NCI-H345 treated with DMSO at 0.1 percent for 48 hours (cell line): ENCODE measurements at regions not wholly inside any gene's neighbourhood (a gene's known extent, or its start where the extent isn't known, plus 50 kb on each side); places are given as distances from the start of the nearest gene placed in this dataset.

Experiments used
- DNase-seq: peaks from one replicate; lab custom pipeline; 2025; ENCODE audit not compliant: unreplicated experiment; lab: John Stamatoyannopoulos, UW

DNA sequence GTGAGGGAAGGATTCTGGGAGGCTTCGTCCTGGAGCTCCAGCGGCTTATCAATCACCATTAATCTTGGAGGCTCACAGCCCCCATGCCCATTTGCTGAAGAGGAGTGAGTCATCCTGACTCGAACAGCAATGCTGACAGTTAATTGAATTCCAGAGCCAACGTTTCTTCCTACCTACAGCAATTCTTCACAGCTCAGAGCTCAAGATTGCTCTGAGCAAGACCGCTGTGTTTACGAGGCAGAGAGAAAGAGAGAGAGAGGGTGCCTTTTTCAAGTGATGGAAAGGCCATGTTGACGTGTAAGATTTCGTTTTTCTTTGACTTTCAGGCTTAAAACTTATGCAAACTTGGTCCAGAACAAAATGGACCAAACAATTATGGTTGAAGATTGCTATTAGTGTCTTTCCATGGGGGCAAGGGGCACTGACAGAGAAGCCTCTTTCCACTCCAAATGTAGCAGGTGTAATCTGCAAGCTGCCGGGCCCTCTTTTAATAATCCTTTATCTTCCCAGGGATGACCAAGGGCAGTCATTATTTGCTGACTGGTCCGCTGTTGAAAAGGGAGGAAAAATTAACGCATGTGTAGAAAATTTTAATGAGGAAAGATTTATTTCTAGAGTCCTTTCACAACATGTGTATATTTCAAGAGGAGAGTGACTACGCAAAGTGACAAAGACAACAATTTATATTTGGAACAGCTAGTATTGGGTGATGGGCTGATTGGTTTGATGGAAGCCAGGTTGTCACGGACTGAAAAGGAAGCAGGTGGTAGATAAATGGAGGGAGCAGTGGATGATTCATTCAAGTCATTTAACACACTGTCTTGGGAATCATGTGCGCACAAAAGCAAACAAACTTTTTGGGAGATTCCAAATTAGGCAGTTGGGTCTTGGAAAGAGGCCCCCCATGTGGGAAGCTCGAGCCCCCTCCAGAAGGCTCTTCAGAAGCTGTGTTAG is 136.1 kb upstream of the IRF2BP2 start:
- DNase-seq, result peak; percentile 58

GRCh38 chr1:234745276-234745675 is 135.3 kb upstream of the IRF2BP2 start:
- peak; percentile 58 for DNase-seq

- DNase-seq, result peak; percentile 81
These were observed 134.0 kb upstream of the IRF2BP2 start for GRCh38 chr1:234743791-234744611.

- DNase-seq, result no peak
These were observed 132.6 kb upstream of the IRF2BP2 start for GRCh38 chr1:234742622-234743021.

GRCh38 chr1:234737967-234738314 is 128.0 kb upstream of the IRF2BP2 start:
- DNase-seq, result peak; percentile 64

DNA sequence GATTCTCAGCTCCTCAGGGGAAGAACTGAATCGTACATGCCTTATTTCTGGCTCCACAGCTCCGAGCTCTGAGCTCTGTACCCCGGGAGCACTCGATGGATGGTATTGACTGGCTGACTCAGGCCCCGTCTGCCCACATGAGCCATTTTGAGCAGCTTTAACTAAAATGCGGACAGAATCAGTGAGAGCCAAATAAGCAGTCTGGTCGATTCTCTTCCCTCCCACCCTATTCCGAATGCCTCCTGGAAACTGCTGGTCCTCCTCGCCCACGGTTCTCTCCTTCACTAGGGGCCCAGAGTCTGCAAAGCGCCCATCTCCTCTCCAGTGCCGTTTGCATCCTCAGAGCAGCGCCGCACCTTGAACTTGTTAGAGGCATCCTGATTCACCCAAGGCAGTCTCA is 125.9 kb upstream of the IRF2BP2 start:
- no peak for DNase-seq

- DNase-seq, result no peak
These were observed 125.5 kb upstream of the IRF2BP2 start for GRCh38 chr1:234735476-234735875.

GRCh38 chr1:234734869-234735268 is 124.9 kb upstream of the IRF2BP2 start:
- no peak for DNase-seq

DNA sequence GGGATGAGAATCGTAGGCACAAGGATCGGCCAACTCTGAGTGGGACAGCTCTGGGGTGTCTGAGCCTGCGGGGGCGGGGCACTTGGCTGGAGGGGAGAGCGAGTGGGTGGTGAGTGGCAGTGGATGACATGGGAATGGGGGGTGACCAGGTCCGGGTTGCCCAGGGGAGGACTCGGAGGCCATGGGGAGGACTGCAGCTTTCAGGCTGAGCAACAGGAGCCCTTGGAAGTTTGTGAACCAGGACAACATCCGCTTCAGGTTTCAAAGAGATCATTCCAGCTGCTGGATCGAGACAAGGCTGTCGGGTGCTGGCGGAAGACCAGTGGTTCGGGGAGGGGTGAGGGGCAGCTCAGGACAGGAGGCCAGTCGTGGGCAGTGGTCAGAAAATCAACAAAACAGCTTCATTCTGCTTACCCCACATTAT is 124.4 kb upstream of the IRF2BP2 start:
- no peak for DNase-seq

DNA sequence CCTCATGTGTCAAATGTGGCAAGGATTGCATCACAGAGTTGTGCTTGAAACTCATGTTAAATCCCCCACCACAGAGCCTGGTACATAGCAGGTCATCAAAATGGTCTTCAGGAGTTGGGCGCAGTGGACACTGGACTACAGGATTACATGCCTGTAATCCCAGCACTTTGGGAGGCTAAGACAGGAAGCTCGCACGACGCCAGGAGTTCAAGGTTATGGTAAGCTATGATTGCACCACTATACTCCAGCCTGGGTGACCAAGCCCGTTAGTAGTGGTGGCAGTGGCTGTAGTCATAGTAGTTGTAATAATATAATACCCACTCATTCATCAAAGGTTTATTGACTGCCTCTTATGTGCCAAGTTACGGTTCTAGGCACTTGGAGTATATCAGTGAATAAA is 123.4 kb upstream of the IRF2BP2 start:
- no peak for DNase-seq

- no peak for DNase-seq
These were observed 122.9 kb upstream of the IRF2BP2 start for GRCh38 chr1:234732671-234733390.

GRCh38 chr1:234732260-234732659 is 122.3 kb upstream of the IRF2BP2 start:
- no peak for DNase-seq

- no peak for DNase-seq
These were observed 121.6 kb upstream of the IRF2BP2 start for GRCh38 chr1:234731569-234732085.

- no peak for DNase-seq
These were observed 121.0 kb upstream of the IRF2BP2 start for GRCh38 chr1:234730770-234731568.

- DNase-seq, result no peak
These were observed 120.4 kb upstream of the IRF2BP2 start for GRCh38 chr1:234730475-234730769.

- no peak for DNase-seq
These were observed 119.8 kb upstream of the IRF2BP2 start for GRCh38 chr1:234729561-234730474.

DNA sequence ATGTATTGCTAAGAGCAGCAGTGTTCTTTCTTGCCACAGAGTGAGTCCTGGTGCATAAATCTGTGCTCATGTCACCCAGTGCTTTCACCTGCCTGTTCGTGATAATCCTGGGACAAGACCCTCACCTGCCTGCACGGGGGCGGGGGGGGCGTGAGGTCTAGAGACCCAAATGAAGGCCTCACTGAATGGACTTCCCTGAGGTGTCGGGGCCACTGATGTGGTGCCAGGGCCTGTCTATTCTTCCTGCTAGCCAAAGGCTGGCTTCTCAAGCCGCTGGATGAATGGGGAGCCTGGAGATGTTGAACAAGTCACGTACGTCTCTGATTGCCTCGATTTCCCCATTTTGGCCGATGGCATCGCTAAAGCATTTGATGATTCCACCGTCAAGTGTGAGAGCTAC is 118.8 kb upstream of the IRF2BP2 start:
- no peak for DNase-seq

DNA sequence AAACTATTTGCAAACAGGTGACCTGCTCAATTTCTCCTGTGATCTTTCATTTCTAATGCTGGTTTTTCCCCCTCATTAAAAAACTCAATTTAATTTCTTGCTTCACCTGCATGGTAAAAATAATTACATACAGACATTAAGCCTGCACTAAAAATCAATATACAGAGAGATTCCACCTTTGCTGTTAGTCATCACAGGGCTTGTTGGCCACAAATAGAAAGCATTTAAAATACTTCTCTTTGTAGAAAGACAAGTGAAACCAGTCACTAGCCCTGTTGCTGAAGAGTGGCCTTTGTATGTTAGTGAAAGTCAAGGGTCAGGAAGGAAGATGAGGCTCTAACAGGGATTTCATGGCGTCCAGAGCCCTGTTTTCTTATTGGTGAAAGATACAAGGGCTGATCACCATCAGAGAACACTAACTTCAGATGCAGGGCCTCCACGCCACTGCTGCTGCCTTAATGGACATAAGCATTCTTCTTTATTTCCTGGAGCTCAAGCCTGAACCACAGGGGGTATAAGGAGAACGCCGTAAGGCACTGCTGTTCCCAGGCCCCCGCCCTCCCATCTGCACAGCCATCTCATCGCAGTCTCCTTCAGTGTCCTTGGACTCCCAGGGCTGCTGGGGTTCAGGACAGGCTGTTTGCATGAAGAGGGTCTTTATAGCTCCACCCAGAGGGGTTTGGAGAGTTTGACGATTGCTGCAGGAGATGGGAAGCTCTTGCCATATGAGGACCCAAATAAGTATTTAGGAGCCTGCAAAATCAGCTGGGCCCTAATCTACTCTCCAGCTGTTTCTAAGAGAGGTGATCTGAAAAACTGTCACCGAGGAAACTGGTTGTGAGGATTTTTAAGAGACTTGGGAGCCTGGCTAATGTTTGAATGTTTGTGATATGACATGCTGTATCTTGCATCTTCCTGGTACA is 117.3 kb upstream of the IRF2BP2 start:
- no peak for DNase-seq
